Osteocyte (in vitro differentiated cells): ENCODE measurements at regions not wholly inside any gene's neighbourhood (a gene's known extent, or its start where the extent isn't known, plus 50 kb on each side); places are given as distances from the start of the nearest gene placed in this dataset.
A peak's percentile ranks its signal among the peaks of the same experiment; 100 is the strongest.

Experiments
- DNase-seq: peaks from one replicate; pipeline ENCODE4 v3.0.0; 2021; ENCODE audit warnings: mixed read lengths; ENCODE audit not compliant: unreplicated experiment; ENCODE audit errors: extremely low spot score
- H3K27ac Mint-ChIP-seq: one replicate; pipeline ENCODE4 v1.8.0; 2021; ENCODE audit warnings: mild to moderate bottlenecking, mixed read lengths; ENCODE audit not compliant: unreplicated experiment
- H3K27me3 Mint-ChIP-seq: one replicate; pipeline ENCODE4 v1.8.0; 2021; ENCODE audit warnings: mixed read lengths; ENCODE audit not compliant: unreplicated experiment
- H3K36me3 Mint-ChIP-seq: one replicate; pipeline ENCODE4 v1.8.0; 2021; ENCODE audit warnings: mixed read lengths; ENCODE audit not compliant: unreplicated experiment
- H3K4me1 Mint-ChIP-seq: one replicate; pipeline ENCODE4 v1.8.0; 2021; ENCODE audit warnings: mixed read lengths; ENCODE audit not compliant: unreplicated experiment
- H3K4me3 Mint-ChIP-seq: one replicate; pipeline ENCODE4 v1.8.0; 2021; ENCODE audit warnings: mild to moderate bottlenecking, moderate library complexity, mixed read lengths; ENCODE audit not compliant: unreplicated experiment
- H3K9me3 Mint-ChIP-seq: one replicate; pipeline ENCODE4 v1.8.0; 2021; ENCODE audit warnings: mixed read lengths; ENCODE audit not compliant: unreplicated experiment
- TF ChIP-seq, protein P1 (sequence below): fragments of 200-600 bp; sonication (generic); IDR thresholded peaks from 2 replicates; pipeline ENCODE4 v1.5.0; 2021; ENCODE audit warnings: antibody characterized with exemption, mild to moderate bottlenecking, moderate library complexity

DNA sequence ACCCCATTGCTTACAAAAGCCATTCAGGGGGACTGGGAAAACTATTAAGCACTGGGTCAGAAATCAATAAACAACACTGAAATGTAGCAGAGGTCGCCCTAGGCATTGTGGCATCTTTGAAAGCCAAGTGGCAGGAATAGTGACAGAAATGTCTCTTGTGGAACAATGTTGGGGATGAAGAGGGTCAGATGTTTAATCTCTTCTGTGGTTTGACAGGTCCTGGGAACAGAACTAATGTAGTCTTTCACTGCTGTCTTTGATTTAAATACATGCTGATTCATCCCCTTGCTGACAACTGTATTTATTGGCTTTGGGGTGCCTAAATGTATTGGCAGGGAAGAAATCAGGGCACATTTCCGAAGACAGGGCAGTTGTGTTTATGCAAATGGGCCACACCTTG, 194.8 kb downstream of the ATG4C start:
- TF ChIP-seq, protein P1, sequence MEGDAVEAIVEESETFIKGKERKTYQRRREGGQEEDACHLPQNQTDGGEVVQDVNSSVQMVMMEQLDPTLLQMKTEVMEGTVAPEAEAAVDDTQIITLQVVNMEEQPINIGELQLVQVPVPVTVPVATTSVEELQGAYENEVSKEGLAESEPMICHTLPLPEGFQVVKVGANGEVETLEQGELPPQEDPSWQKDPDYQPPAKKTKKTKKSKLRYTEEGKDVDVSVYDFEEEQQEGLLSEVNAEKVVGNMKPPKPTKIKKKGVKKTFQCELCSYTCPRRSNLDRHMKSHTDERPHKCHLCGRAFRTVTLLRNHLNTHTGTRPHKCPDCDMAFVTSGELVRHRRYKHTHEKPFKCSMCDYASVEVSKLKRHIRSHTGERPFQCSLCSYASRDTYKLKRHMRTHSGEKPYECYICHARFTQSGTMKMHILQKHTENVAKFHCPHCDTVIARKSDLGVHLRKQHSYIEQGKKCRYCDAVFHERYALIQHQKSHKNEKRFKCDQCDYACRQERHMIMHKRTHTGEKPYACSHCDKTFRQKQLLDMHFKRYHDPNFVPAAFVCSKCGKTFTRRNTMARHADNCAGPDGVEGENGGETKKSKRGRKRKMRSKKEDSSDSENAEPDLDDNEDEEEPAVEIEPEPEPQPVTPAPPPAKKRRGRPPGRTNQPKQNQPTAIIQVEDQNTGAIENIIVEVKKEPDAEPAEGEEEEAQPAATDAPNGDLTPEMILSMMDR = no peak
- Mint-ChIP-seq H3K27me3 (peaks cover 25% of the 10 kb centered on the region), H3K9me3 (no peaks in the 10 kb centered on the region), H3K4me1 (peaks cover 3% of the 10 kb centered on the region), H3K4me3 (no peak overlapping the region), H3K27ac (no peak overlapping the region), H3K36me3 (no peaks in the 10 kb centered on the region)
- no peak for DNase-seq

DNA sequence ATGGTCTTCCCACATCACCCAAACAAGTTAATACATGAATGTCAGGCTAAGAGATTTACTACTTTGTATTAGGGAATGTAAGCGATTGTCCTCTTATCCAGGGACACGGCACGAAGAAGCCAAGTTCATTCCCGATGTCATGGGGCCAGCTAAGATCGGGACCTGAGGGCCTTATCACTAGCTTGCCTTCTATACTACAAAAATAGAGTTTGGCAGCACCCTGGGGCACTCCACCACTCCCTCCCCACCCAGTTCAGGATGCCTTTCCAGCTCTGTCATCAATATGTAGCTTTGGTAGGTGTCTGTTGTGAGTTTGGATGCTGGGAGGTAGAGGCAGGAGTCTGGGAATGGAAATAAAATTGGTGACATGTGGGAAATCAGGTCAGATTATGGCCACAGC, 197.5 kb downstream of the ATG4C start:
- H3K27ac Mint-ChIP-seq = no peak overlapping the region
- TF ChIP-seq, protein P1 = no peak
- H3K9me3 Mint-ChIP-seq = no peaks in the 10 kb centered on the region
- H3K27me3 Mint-ChIP-seq = peaks cover 24% of the 10 kb centered on the region
- peaks cover 3% of the 10 kb centered on the region for H3K4me1 Mint-ChIP-seq
- DNase-seq = no peak
- H3K4me3 Mint-ChIP-seq = no peak overlapping the region
- no peaks in the 10 kb centered on the region for H3K36me3 Mint-ChIP-seq

DNA sequence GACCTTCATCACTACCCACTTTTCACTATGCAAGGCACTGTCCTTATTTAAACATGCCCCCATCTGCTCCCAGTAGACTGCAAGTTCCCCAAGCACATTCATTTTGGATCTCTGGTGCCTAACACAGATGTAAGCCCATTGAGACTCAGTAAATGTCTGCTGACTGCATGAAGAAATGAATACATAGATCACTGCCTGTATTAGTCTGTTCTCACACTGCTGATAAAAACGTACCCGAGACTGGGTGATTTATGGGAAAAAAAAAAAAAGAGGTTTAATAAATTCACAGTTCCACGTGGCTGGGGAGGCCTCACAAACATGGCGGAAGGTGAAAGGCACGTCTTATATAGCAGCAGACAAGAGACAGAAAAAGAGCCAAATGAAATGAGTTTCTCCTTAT, 204.9 kb downstream of the ATG4C start:
- Mint-ChIP-seq H3K9me3 (no peaks in the 10 kb centered on the region), H3K4me1 (no peaks in the 10 kb centered on the region), H3K27me3 (peaks cover 38% of the 10 kb centered on the region), H3K27ac (no peak overlapping the region), H3K36me3 (no peaks in the 10 kb centered on the region), H3K4me3 (no peak overlapping the region)
- no peak for DNase-seq
- TF ChIP-seq, protein P1 = no peak

DNA sequence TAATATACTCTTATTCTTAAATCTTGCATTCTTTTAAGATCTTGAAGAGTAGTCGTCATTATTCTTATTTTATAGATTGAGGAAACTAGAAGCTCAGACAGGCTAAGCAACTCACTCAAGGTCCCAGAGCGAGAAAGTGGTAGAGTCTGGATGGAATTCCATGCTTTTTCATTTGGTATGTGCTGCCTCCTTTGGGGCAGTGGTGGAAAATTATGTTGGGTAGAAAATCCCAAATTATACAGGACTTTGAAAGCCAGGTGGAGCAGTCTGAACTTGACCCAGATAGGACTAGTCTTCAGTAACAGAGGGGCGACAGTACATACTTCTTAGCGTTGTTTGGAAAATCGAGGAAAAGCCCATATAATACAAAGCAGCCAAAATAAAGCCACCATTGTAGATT, 205.6 kb downstream of the ATG4C start:
- Mint-ChIP-seq H3K9me3 (no peaks in the 10 kb centered on the region), H3K36me3 (no peaks in the 10 kb centered on the region), H3K27me3 (peaks cover 38% of the 10 kb centered on the region), H3K4me1 (no peaks in the 10 kb centered on the region), H3K4me3 (no peak overlapping the region), H3K27ac (no peak overlapping the region)
- no peak for DNase-seq
- TF ChIP-seq, protein P1 = peak; percentile 33

DNA sequence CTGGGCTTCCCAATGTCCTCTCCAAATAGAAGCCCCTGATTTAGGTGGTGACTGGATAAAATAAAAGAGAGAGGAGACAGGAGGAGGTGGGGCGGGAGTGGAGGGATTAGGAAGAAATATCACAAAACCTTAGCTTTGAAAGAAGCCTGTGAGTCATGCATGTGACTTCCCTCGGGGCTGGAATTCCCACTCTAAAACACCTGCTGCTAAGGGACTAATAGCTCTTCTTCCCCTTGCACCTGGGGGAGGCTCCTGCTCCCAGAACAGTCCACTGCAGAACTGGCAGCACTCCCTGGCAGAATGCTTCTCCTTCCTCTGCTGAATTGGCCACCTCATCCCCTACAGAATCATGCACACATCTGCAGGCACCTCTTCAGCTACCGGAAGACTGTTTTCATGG, 207.2 kb downstream of the ATG4C start:
- TF ChIP-seq, protein P1 = no peak
- Mint-ChIP-seq H3K9me3 (no peaks in the 10 kb centered on the region), H3K27ac (no peak overlapping the region), H3K36me3 (no peaks in the 10 kb centered on the region), H3K27me3 (peaks cover 32% of the 10 kb centered on the region), H3K4me1 (no peaks in the 10 kb centered on the region), H3K4me3 (no peak overlapping the region)
- DNase-seq = no peak
